ENCODE measurements at regions not wholly inside any gene's neighbourhood (a gene's known extent, or its start where the extent isn't known, plus 50 kb on each side); places are given as distances from the start of the nearest gene placed in this dataset.

DNA sequence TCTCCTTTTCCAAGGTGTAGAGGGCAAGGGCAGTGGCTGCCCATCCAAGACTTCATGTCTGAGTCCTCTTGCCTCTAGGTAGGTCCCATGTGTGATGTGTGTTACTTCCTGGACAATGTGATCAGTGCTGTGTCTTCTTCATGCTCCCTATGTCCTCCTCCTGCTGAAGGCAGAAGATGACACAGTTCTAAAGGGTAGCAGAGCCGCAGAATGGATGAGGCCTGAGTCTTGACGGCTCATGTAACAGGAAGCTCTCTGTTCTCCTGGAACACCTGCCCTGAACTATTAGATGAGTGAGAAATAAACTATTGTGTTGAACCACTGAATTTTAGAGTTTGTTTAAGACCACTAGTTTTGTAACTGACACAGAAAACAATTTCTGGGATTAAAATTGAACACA is 165.9 kb downstream of the NDFIP2 start:
- DNase-seq: no peak
- Histone ChIP-seq H3K36me3 (no peaks in the 10 kb centered on the region), H3K4me3 (ENCODE audit: low read depth, low read length) (no peak overlapping the region), H3K9me3 (ENCODE audit: severe bottlenecking) (no peaks in the 10 kb centered on the region), H3K27ac (no peak overlapping the region), H3K27me3 (ENCODE audit: insufficient read depth, low read depth, severe bottlenecking) (no peaks in the 10 kb centered on the region)
- TF ChIP-seq, protein P1, sequence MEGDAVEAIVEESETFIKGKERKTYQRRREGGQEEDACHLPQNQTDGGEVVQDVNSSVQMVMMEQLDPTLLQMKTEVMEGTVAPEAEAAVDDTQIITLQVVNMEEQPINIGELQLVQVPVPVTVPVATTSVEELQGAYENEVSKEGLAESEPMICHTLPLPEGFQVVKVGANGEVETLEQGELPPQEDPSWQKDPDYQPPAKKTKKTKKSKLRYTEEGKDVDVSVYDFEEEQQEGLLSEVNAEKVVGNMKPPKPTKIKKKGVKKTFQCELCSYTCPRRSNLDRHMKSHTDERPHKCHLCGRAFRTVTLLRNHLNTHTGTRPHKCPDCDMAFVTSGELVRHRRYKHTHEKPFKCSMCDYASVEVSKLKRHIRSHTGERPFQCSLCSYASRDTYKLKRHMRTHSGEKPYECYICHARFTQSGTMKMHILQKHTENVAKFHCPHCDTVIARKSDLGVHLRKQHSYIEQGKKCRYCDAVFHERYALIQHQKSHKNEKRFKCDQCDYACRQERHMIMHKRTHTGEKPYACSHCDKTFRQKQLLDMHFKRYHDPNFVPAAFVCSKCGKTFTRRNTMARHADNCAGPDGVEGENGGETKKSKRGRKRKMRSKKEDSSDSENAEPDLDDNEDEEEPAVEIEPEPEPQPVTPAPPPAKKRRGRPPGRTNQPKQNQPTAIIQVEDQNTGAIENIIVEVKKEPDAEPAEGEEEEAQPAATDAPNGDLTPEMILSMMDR (IDR thresholded peaks at IDR 0.05; ENCODE audit: low read depth, low read length): no peak

DNA sequence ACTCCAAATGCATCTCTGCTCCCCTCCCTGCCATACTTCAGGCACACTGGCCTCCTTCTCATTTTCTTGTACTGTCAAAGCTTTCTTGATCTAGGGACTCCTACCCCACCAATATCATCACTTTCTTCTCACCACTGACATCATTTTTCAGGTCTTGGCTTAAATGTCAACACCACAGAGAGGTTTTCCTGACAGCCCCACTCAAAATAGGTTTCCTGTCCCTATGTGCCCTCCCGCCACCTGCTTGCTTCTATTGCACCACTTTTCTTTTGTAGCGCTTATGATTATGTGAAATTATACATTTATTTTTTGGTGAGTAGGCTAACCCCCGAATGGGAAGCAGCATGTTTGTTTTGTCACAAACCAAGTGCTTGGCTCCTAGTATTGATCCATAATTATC is 164.6 kb downstream of the NDFIP2 start:
- TF ChIP-seq, protein P1 (IDR thresholded peaks at IDR 0.05; ENCODE audit: low read depth, low read length): no peak
- Histone ChIP-seq H3K27ac (no peak overlapping the region), H3K9me3 (ENCODE audit: severe bottlenecking) (no peaks in the 10 kb centered on the region), H3K27me3 (ENCODE audit: insufficient read depth, low read depth, severe bottlenecking) (no peaks in the 10 kb centered on the region), H3K36me3 (no peaks in the 10 kb centered on the region), H3K4me3 (ENCODE audit: low read depth, low read length) (no peak overlapping the region)
- no peak for DNase-seq

DNA sequence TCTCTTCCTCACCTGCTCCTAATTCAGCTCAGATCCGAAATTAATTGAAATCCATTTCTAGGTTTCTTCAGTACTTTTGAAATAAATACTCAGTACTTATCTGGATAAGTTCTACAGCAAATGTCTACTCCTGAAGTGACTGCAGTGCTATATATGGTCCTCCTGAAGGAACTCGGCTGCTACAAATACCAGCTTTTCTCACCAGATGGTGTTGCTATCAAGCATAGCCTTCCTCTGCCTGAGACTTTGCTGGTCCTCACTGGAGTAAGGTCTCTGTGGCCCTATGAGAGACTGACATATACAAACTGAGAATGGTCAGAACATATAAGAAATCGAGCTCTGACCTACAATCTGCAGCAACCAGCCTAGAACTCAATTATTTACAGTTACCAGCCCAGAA is 161.6 kb downstream of the NDFIP2 start:
- Histone ChIP-seq H3K27me3 (ENCODE audit: insufficient read depth, low read depth, severe bottlenecking) (no peaks in the 10 kb centered on the region), H3K36me3 (no peaks in the 10 kb centered on the region), H3K27ac (no peak overlapping the region), H3K4me3 (ENCODE audit: low read depth, low read length) (no peak overlapping the region), H3K9me3 (ENCODE audit: severe bottlenecking) (no peaks in the 10 kb centered on the region)
- DNase-seq: no peak
- TF ChIP-seq, protein P1 (IDR thresholded peaks at IDR 0.05; ENCODE audit: low read depth, low read length): no peak

DNA sequence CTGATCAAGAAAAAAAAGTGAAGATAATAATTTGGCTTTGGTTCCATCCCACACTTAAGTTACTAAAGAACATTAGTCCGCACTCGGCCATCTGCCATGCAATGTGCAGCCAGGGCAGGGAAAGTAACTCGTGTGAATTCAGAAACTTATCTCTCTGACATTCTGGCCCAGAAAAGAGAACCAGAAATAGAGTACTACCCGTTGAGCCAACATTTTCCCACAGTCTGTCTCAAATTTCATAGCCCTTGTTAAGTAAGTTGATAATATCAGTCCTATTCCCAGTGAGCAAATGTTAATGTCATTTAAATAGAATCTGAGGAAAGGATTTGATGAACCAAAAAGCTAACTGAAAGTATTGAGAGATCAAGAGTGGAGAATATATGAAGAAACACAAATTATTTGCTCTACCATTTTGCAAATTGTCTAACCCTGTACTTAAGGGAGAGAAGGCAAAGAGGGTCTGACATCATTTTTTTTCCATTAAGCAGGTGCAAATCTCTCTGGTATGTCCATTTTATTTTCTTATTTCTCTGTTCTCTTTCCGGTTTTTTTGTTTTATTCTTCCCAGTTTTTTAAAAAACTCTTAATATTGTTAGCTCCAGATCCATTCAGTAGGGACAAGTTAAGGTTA is 156.3 kb downstream of the NDFIP2 start:
- no peaks in the 10 kb centered on the region for H3K27me3 ChIP-seq (ENCODE audit: insufficient read depth, low read depth, severe bottlenecking)
- no peak for DNase-seq
- no peak overlapping the region for H3K4me3 ChIP-seq (ENCODE audit: low read depth, low read length)
- TF ChIP-seq, protein P1 (IDR thresholded peaks at IDR 0.05; ENCODE audit: low read depth, low read length): no peak
- H3K27ac ChIP-seq: no peak overlapping the region
- H3K36me3 ChIP-seq: no peaks in the 10 kb centered on the region
- no peaks in the 10 kb centered on the region for H3K9me3 ChIP-seq (ENCODE audit: severe bottlenecking)

DNA sequence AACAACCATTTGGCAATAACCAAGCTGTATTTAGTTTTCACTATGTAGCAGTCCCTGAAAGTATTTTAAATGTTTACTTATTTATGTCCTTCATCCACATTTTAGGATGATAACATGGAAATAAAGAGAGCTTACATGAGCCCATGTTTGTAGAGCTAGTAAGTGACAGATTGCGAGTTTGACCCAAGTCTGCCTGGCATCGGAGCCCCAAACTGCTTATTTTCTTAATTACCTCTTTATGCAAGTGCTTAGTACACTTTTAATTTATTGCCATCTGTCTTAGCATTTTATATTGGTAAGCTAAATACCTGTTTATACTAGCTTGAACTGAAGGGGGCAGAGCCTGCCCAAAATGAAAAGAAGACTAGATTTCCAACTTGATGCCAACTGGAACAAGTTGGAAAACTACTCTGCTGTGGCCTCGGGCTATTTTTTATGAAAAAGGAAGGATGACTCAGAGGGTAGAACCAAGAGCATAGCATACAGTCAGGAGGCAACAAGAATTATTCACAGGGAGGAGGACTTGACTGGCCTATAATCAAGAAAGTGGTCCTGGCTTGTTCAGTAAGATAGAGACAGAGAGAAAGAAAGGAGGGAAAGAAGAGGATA is 150.2 kb downstream of the NDFIP2 start:
- DNase-seq: no peak
- H3K9me3 ChIP-seq (ENCODE audit: severe bottlenecking): no peaks in the 10 kb centered on the region
- no peak overlapping the region for H3K27ac ChIP-seq
- H3K36me3 ChIP-seq: no peaks in the 10 kb centered on the region
- H3K27me3 ChIP-seq (ENCODE audit: insufficient read depth, low read depth, severe bottlenecking): no peaks in the 10 kb centered on the region
- no peak overlapping the region for H3K4me3 ChIP-seq (ENCODE audit: low read depth, low read length)
- TF ChIP-seq, protein P1 (IDR thresholded peaks at IDR 0.05; ENCODE audit: low read depth, low read length): no peak

DNA sequence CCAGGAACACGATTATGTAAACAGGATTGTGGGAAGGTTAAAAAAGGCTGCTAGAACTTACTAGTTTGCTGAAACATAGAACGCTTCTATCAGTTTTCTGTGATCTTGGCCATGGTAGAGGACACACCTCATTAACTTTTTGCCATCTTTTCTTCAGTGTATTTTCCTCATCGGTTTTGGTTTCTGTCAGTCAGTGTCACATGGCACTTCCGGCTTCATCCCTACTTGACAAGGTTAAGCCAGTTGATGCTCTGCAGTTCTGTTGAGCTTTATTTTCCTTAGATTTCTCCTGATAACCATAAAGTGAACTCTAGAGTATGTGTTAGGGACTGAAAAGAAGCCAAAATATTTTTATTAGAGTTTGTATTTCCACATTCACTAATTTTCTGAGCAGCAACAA is 147.5 kb downstream of the NDFIP2 start:
- Histone ChIP-seq H3K9me3 (ENCODE audit: severe bottlenecking) (no peaks in the 10 kb centered on the region), H3K4me3 (ENCODE audit: low read depth, low read length) (no peak overlapping the region), H3K36me3 (no peaks in the 10 kb centered on the region), H3K27ac (no peak overlapping the region), H3K27me3 (ENCODE audit: insufficient read depth, low read depth, severe bottlenecking) (no peaks in the 10 kb centered on the region)
- no peak for DNase-seq
- TF ChIP-seq, protein P1 (IDR thresholded peaks at IDR 0.05; ENCODE audit: low read depth, low read length): no peak
